ENCODE measurements at regions not wholly inside any gene's neighbourhood (a gene's known extent, or its start where the extent isn't known, plus 50 kb on each side); places are given as distances from the start of the nearest gene placed in this dataset.

- TF ChIP-seq RELA (CRISPR knock-in tag; IDR thresholded peaks at IDR 0.05; ENCODE audit: borderline replicate concordance) = no peak
- no peak for TF ChIP-seq ZNF532 (CRISPR knock-in tag; IDR thresholded peaks at IDR 0.05; ENCODE audit: borderline replicate concordance)
- 0 out of 2 replicates have a peak, but pooled peaks have one; percentile 31 for TF ChIP-seq GABPB1 (CRISPR knock-in tag; IDR thresholded peaks at IDR 0.05)
- no peak for TF ChIP-seq PREB (CRISPR knock-in tag; IDR thresholded peaks at IDR 0.05; ENCODE audit: borderline replicate concordance)
- Mint-ChIP-seq H3K27ac (0 out of 2 replicates have a peak overlapping the region, but pooled peaks have one; percentile 54), H3K36me3 (peaks cover 30% of the 10 kb centered on the region), H3K4me1 (peaks cover 26% of the 10 kb centered on the region), H3K4me3 (no peak overlapping the region), H3K27me3 (ENCODE audit: low read depth) (no peaks in the 10 kb centered on the region), H3K9me3 (peaks cover 30% of the 10 kb centered on the region)
- ATAC-seq = peak; percentile 80
- CTCF ChIA-PET = interaction anchor here (0.7 to 2.1 kb wide), 7 partner anchors 10 to 900 kb away, joined by 3 to 16 read pairs (median 7); no protein-coding TSS in a partner anchor
- peak; percentile 12 for DNase-seq (ENCODE audit: low spot score)
- POLR2A ChIA-PET = no interaction called here
Measured at GRCh38 chr15:66931768-66932633, 133.4 kb upstream of the SMAD3 start.

GRCh38 chr15:66932634-66933024 lies 132.8 kb upstream of the SMAD3 start:
- Mint-ChIP-seq H3K36me3 (peaks cover 30% of the 10 kb centered on the region), H3K4me1 (peaks cover 26% of the 10 kb centered on the region), H3K27ac (peak overlapping the region; percentile 54; the same call in 1 of the 2 replicates), H3K27me3 (ENCODE audit: low read depth) (no peaks in the 10 kb centered on the region), H3K4me3 (no peak overlapping the region), H3K9me3 (peaks cover 33% of the 10 kb centered on the region)
- POLR2A ChIA-PET = no interaction called here
- DNase-seq (ENCODE audit: low spot score) (no peak), ATAC-seq (no peak)
- CTCF ChIA-PET = interaction anchor here (0.7 to 2.5 kb wide), 5 partner anchors 10 to 371 kb away, joined by 3 to 16 read pairs (median 7); no protein-coding TSS in a partner anchor
- TF ChIP-seq ZNF532 (CRISPR knock-in tag; IDR thresholded peaks at IDR 0.05; ENCODE audit: borderline replicate concordance) = no peak
- peak; percentile 93; the same call in 1 of the 2 replicates for TF ChIP-seq ZBTB43 (CRISPR knock-in tag; IDR thresholded peaks at IDR 0.05)
